Nephron (organoid): ENCODE measurements at regions not wholly inside any gene's neighbourhood (a gene's known extent, or its start where the extent isn't known, plus 50 kb on each side); places are given as distances from the start of the nearest gene placed in this dataset.

Experiments
- H3K27ac Mint-ChIP-seq, 3 experiments: 2 replicates each; pipeline ENCODE4 v1.8.0; 2020; ENCODE audit warnings: mixed read lengths in 3 of 3, mild to moderate bottlenecking in 2 of 3, moderate library complexity in 1 of 3
- H3K27me3 Mint-ChIP-seq: 2 replicates; pipeline ENCODE4 v1.8.0; 2021; ENCODE audit warnings: low read depth, mild to moderate bottlenecking, moderate library complexity, mixed read lengths
- H3K36me3 Mint-ChIP-seq: 2 replicates; pipeline ENCODE4 v1.8.0; 2020; ENCODE audit warnings: low read depth, mixed read lengths
- H3K4me1 Mint-ChIP-seq: 2 replicates; pipeline ENCODE4 v1.8.0; 2020; ENCODE audit warnings: mixed read lengths
- H3K4me3 Mint-ChIP-seq, 3 experiments: 2 replicates each; pipeline ENCODE4 v1.8.0; 2020; ENCODE audit warnings: mild to moderate bottlenecking in 3 of 3, mixed read lengths in 3 of 3, moderate library complexity in 2 of 3
- H3K9me3 Mint-ChIP-seq: 2 replicates; pipeline ENCODE4 v1.8.0; 2020; ENCODE audit warnings: mixed read lengths
- CTCF ChIP-seq, 3 experiments: fragments of 200-600 bp; sonication (generic); IDR thresholded peaks; one replicate each; pipeline ENCODE4 v1.5.0; 2021; ENCODE audit warnings: antibody characterized with exemption in 3 of 3; ENCODE audit not compliant: unreplicated experiment in 3 of 3

GRCh38 chr13:50209631-50210030 is 194.4 kb downstream of the KCNRG start:
- H3K4me3 Mint-ChIP-seq: no peak overlapping the region
- no peaks in the 10 kb centered on the region for H3K27me3 Mint-ChIP-seq
- H3K4me1 Mint-ChIP-seq: peaks cover 17% of the 10 kb centered on the region

GRCh38 chr13:50213526-50213925 is 198.3 kb downstream of the KCNRG start:
- Mint-ChIP-seq H3K27me3 (no peaks in the 10 kb centered on the region), H3K4me3 (no peak overlapping the region), H3K27ac (no peak overlapping the region), H3K4me1 (peaks cover 12% of the 10 kb centered on the region), H3K9me3 (peaks cover 34% of the 10 kb centered on the region), H3K36me3 (peaks cover 24% of the 10 kb centered on the region)
- TF ChIP-seq CTCF (IDR thresholded peaks at IDR 0.05; ENCODE audit: unreplicated experiment in 3 of 3): no peak

More at GRCh38 chr13:50209631-50210030, 194.4 kb downstream of the KCNRG start:
- Mint-ChIP-seq H3K9me3 (peaks cover 21% of the 10 kb centered on the region), H3K36me3 (peaks cover 19% of the 10 kb centered on the region), H3K27ac (peak overlapping the region; percentile 39 to 94 (median 85))
- no peak for TF ChIP-seq CTCF (IDR thresholded peaks at IDR 0.05; ENCODE audit: unreplicated experiment in 3 of 3)

- Mint-ChIP-seq H3K27me3 (no peaks in the 10 kb centered on the region), H3K36me3 (peaks cover 24% of the 10 kb centered on the region), H3K4me3 (no peak overlapping the region), H3K4me1 (peaks cover 2% of the 10 kb centered on the region), H3K27ac (no peak overlapping the region), H3K9me3 (peaks cover 34% of the 10 kb centered on the region)
- TF ChIP-seq CTCF (IDR thresholded peaks at IDR 0.05; ENCODE audit: unreplicated experiment in 3 of 3): no peak
These were observed 199.3 kb downstream of the KCNRG start for GRCh38 chr13:50214514-50214913.

GRCh38 chr13:50215399-50215798 is 200.2 kb downstream of the KCNRG start:
- H3K36me3 Mint-ChIP-seq: peaks cover 24% of the 10 kb centered on the region
- no peak for TF ChIP-seq CTCF (IDR thresholded peaks at IDR 0.05; ENCODE audit: unreplicated experiment in 3 of 3)
- H3K27me3 Mint-ChIP-seq: no peaks in the 10 kb centered on the region
- peaks cover 34% of the 10 kb centered on the region for H3K9me3 Mint-ChIP-seq
- H3K27ac Mint-ChIP-seq: no peak overlapping the region
- no peak overlapping the region for H3K4me3 Mint-ChIP-seq
- no peaks in the 10 kb centered on the region for H3K4me1 Mint-ChIP-seq

GRCh38 chr13:50219743-50220142 is 204.5 kb downstream of the KCNRG start:
- Mint-ChIP-seq H3K36me3 (peaks cover 5% of the 10 kb centered on the region), H3K4me1 (peaks cover 33% of the 10 kb centered on the region), H3K27ac (peak overlapping the region in 1 of 3 experiments; percentile 51), H3K9me3 (peaks cover 12% of the 10 kb centered on the region), H3K4me3 (no peak overlapping the region), H3K27me3 (no peaks in the 10 kb centered on the region)
- TF ChIP-seq CTCF (IDR thresholded peaks at IDR 0.05; ENCODE audit: unreplicated experiment in 3 of 3): no peak

- Mint-ChIP-seq H3K4me3 (no peak overlapping the region), H3K4me1 (peaks cover 44% of the 10 kb centered on the region), H3K27ac (peak overlapping the region in 2 of 3 experiments; percentile 85 to 86), H3K36me3 (peaks cover 5% of the 10 kb centered on the region), H3K9me3 (peaks cover 7% of the 10 kb centered on the region), H3K27me3 (no peaks in the 10 kb centered on the region)
- TF ChIP-seq CTCF (IDR thresholded peaks at IDR 0.05; ENCODE audit: unreplicated experiment in 3 of 3): no peak
These were observed 205.7 kb downstream of the KCNRG start for GRCh38 chr13:50220938-50221337.
